HG03457 (cell line): ENCODE measurements at regions not wholly inside any gene's neighbourhood (a gene's known extent, or its start where the extent isn't known, plus 50 kb on each side); places are given as distances from the start of the nearest gene placed in this dataset.

Experiments
- ATAC-seq: cut with Tn5 transposase; IDR thresholded peaks from one replicate; pipeline ENCODE4 v1.9.1; 2021; ENCODE audit warnings: moderate number of reproducible peaks; ENCODE audit not compliant: unreplicated experiment

- ATAC-seq: no peak
Measured at GRCh38 chr11:19347911-19348310, 107.2 kb upstream of the E2F8 start.

- no peak for ATAC-seq
Measured at GRCh38 chr11:19345848-19346681, 105.3 kb upstream of the E2F8 start.

GRCh38 chr11:19345519-19345847 is 104.7 kb upstream of the E2F8 start:
- no peak for ATAC-seq

- ATAC-seq: no peak
Measured at GRCh38 chr11:19344661-19345518, 104.1 kb upstream of the E2F8 start.

DNA sequence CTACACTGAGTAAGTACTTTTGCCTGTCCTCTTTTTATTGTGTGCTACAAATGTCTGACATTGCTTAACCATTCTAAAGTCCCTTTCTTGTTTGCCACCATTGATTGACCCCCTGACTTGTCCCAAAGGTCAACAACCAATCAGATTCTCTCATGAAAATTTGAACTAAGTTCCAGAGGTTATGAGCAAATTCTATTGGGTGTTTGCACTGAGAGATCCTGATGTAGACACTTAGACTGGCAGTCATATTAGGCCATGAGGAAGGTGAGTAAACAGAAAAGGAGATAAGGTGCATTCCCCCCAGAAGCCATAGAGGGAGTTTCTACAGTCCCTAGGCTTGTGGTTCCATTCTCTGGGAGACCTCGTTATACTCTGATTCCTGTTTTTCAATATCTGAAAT is 101.3 kb upstream of the E2F8 start:
- ATAC-seq: no peak

GRCh38 chr11:19338375-19338774 is 97.6 kb upstream of the E2F8 start:
- no peak for ATAC-seq

GRCh38 chr11:19337779-19338178 is 97.0 kb upstream of the E2F8 start:
- no peak for ATAC-seq

DNA sequence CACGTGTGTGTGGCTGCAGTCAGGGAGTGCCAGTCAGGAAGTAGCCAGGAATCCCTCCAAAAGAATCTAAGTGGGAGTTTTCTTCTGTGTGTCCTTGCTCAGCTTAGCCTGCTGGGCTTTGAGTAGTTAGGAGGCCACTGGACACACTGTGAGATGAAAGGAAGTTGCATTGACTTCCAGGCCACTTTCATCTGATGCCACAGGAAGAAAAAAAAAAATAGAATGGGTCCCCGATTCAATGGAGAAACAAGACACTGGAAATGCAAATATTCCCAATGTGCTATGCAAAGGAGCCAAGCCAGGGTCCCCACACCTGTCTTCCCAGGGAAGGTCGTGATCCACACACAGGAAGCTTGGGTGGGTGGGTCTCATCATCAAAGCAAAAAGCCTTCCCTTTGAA is 95.6 kb upstream of the E2F8 start:
- ATAC-seq: no peak

- ATAC-seq: no peak
Measured at GRCh38 chr11:19332476-19332875, 91.7 kb upstream of the E2F8 start.

DNA sequence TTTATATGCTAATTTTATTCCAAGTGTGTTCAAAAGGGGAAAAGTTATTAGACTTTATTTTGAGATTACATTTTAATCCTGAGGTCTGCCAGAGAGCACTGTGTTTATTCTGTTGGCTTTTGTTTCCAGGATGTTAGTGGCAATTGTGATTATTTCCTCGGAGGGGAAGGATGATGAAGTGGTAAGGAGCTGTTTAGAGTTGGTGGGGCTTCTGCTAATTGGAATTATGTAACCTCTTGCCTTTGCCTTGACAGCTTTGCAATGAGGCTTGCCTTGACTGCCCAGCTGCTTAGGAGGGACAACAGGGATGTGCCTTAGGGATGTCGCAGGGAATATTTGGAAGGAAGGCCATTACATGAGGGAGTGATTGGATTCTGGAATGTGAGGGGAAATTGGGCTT is 89.7 kb upstream of the E2F8 start:
- ATAC-seq: no peak

DNA sequence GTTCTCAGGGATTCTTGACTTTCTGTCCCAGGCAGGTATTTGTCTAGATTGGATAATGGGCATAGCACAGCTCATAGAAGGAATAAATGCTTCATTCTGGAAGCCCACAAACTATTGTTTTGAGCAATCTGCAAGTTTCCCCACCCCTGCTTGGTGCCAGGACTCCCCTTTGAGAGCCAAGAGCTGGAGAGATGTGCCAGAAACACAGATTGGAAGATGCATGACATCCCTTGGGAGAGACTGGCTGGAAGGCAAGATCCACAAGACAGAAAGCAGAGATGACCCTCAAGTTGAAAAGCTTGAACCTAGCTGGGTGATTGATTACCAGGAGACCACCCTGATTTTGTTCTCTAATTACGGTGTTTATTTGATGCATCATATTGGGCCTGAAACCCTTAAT is 89.2 kb upstream of the E2F8 start:
- ATAC-seq: no peak

- ATAC-seq: no peak
Measured at GRCh38 chr11:19328586-19329311, 88.0 kb upstream of the E2F8 start.

DNA sequence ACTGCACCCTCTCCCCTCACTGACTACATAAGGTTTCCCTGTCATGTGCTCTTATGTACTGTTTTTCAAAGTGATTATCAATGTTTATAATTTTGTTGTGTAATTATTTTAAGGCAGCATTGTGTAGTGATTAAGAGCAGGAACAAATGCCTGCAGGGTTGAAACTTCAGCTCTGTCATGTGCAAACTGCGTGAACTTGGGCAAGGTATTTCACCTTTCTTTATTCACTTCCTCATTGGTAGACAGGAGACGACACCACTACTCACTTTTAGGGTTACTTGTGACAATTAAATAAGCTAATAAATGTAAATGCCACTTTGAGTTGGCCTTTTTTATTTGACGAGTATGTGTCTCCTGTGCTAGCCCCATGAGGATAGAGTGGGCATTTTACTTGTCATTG is 86.5 kb upstream of the E2F8 start:
- ATAC-seq: no peak

DNA sequence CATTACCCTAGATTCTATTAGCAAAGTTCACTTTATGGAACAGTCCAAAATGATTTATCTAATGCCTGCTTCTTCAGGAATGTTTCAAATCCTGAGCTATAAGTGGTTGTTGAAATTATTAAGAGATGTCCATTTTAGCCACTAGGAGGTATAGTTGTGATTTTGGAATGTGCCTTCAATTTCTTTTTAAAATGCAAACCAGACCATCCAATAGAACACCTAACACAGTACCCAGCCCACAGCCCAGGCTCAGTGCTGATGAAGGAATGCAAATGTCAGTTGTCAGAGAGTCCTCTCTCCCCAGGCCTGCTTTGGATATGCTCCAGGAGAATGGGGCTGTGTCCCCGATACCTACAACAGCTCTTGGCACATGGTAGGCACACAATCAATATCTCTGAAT is 85.8 kb upstream of the E2F8 start:
- ATAC-seq: no peak

DNA sequence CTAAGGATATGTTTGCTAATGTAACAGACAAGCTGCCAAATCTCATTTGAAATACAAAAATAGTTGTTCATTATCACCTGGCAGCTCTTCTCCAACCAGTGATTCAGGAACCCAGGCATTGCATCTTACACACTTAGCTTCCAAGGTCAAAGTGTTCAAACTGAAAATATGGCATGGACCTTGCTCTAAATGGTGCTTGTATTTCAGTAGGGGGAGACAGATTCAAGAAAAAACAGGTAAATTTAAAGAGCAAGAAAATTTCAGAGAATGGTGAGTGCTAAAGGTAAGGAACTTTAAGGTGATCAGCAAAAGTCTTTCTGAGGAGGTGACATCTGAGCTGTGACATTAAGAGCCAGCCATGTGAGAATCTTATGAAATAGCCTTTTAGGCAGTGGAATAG is 82.8 kb upstream of the E2F8 start:
- no peak for ATAC-seq

DNA sequence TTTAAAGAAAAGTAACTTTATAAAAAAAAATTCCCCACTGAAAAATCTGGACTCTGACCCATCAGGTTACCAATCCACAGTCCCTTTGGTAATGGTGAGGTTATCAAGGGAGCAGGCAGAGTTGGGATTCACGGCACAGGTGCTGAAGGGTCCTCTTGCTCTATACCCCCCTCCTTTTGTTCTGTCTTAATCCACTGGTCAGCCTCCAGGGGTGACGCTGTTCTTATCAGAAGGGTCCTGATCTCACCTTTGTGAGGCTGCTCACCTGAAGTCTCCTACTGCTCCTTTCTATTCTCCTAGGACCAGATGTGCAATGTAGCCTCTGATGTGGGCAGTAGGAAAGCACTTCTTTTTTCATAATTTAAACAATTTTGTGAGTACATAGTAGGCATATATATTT is 80.6 kb upstream of the E2F8 start:
- ATAC-seq: no peak

DNA sequence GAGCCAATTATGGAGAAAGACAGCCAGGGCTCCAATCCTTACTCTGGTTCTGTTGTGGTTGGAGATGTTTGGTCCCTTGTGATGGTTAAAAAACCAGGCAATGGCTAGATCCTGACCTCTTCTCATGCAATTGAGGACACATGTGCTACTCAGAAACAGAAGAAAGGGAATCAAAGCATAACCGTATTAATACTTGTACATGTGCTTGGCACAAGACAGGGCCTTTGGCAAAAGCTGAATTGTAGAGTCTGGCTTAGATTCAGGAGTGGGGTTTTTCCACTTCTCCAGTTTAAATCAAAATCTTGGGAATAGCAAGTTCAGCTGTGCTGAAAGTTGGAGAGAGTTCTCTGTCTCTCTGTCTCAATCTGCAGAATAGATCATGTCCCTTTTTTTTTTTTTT is 80.1 kb upstream of the E2F8 start:
- ATAC-seq: no peak

GRCh38 chr11:19316434-19316833 is 75.7 kb upstream of the E2F8 start:
- no peak for ATAC-seq

DNA sequence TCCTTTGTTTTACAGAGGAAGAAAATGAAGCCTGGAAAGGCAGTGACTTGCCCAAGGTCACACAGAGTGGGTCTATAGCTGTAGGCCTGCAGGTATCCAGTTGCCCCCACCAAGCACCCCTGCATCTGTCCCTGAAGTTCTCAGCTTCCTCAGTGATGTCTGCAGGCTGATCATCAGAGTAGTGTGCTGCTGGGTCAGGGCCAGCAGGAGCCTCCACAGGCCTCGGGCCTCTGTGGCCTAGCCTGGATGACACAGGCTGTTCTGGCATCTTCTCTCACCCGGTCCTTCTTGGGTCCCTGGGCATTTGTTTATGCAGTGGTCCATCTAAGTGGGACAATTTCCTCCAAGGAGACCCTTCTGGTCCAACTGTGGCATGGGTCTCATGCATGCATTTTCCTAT is 74.8 kb upstream of the E2F8 start:
- no peak for ATAC-seq

DNA sequence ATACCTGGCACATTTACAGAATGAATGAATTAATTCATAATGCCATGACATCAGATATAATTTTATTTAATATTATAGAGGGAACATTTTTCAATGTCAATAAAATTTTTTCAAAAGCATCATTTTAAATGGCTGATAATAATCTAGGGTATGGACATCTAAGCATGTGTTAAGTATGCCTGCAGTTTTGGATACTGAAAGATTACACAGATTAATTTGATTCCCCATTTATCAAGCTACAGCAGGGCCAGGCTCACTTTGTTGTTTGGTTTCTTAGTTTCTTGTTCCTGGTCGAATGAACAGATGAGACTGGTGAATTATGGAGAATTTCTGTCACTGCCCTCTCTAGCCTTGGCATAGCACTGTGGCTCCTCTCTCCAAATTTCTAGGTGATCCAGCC is 72.4 kb upstream of the E2F8 start:
- no peak for ATAC-seq

- ATAC-seq: no peak
Measured at GRCh38 chr11:19311308-19312030, 70.7 kb upstream of the E2F8 start.
